Smooth muscle cell (in vitro differentiated cells): ENCODE measurements at regions not wholly inside any gene's neighbourhood (a gene's known extent, or its start where the extent isn't known, plus 50 kb on each side); places are given as distances from the start of the nearest gene placed in this dataset.

ENCODE experiments used
- DNase-seq: peaks from one replicate; lab custom pipeline; 2025; ENCODE audit not compliant: unreplicated experiment; lab: John Stamatoyannopoulos, UW
- H2AFZ ChIP-seq: fragments of 200-600 bp; sonication (generic); 2 replicates; pipeline ENCODE4 v1.6.0; 2016; ENCODE audit warnings: antibody characterized with exemption, low read depth, mild to moderate bottlenecking
- H3F3A ChIP-seq: fragments of 200-600 bp; sonication (generic); 2 replicates; pipeline ENCODE4 v1.6.0; 2017; ENCODE audit warnings: antibody characterized with exemption, low read depth
- H3K27ac ChIP-seq: fragments of 200-600 bp; sonication (generic); 2 replicates; pipeline ENCODE4 v1.5.1; 2016; ENCODE audit warnings: low read depth, mild to moderate bottlenecking
- H3K27me3 ChIP-seq: fragments of 200-600 bp; sonication (generic); 2 replicates; pipeline ENCODE4 v1.6.1; 2016; ENCODE audit warnings: low read depth, mild to moderate bottlenecking
- H3K36me3 ChIP-seq: fragments of 200-600 bp; sonication (generic); 2 replicates; pipeline ENCODE4 v1.5.1; 2016; ENCODE audit warnings: low read depth
- H3K4me1 ChIP-seq: fragments of 200-600 bp; sonication (generic); 2 replicates; pipeline ENCODE4 v1.5.1; 2016; ENCODE audit warnings: low read depth
- H3K4me2 ChIP-seq: fragments of 200-600 bp; sonication (generic); 2 replicates; pipeline ENCODE4 v1.6.0; 2016; ENCODE audit warnings: mild to moderate bottlenecking
- H3K4me3 ChIP-seq: fragments of 200-600 bp; sonication (generic); 2 replicates; pipeline ENCODE4 v1.5.1; 2016; ENCODE audit warnings: mild to moderate bottlenecking
- H3K79me2 ChIP-seq: fragments of 200-600 bp; sonication (generic); 2 replicates; pipeline ENCODE4 v1.6.0; 2016; ENCODE audit warnings: low read depth, mild to moderate bottlenecking
- H3K9ac ChIP-seq: fragments of 200-600 bp; sonication (generic); 2 replicates; pipeline ENCODE4 v1.6.0; 2016; ENCODE audit warnings: low read depth
- H3K9me3 ChIP-seq: fragments of 200-600 bp; sonication (generic); replicated peaks from 2 replicates; pipeline ENCODE4 v1.5.1; 2016; ENCODE audit warnings: low read depth
- H4K20me1 ChIP-seq: fragments of 200-600 bp; sonication (generic); 2 replicates; pipeline ENCODE4 v1.6.0; 2016; ENCODE audit warnings: low read depth
- CTCF ChIP-seq: fragments of 200-600 bp; sonication (generic); IDR thresholded peaks from 2 replicates; pipeline ENCODE4 v1.5.1; 2017; ENCODE audit warnings: borderline replicate concordance, mild to moderate bottlenecking, antibody characterized with exemption; ENCODE audit not compliant: insufficient read depth, poor library complexity, severe bottlenecking
- WGBS: methylation state at CpG from one replicate; pipeline ENCODE4 v1.1.7; 2016; ENCODE audit warnings: low lambda C conversion rate; 5-methylcytosine and 5-hydroxymethylcytosine counted together

- Histone ChIP-seq H4K20me1 (no peaks in the 10 kb centered on the region), H2AFZ (no peak overlapping the region), H3K4me3 (no peak overlapping the region), H3K4me2 (no peak overlapping the region), H3K36me3 (no peaks in the 10 kb centered on the region), H3F3A (no peaks in the 10 kb centered on the region), H3K79me2 (no peaks in the 10 kb centered on the region), H3K9ac (no peak overlapping the region), H3K27ac (no peak overlapping the region), H3K4me1 (no peaks in the 10 kb centered on the region), H3K27me3 (no peaks in the 10 kb centered on the region), H3K9me3 (no peaks in the 10 kb centered on the region)
- TF ChIP-seq CTCF: no peak
- WGBS: 94% methylated on average over 6 of the region's 6 CpGs
- DNase-seq: no peak
Measured at GRCh38 chr2:66127656-66128055, 307.3 kb upstream of the MEIS1 start.

GRCh38 chr2:66127061-66127460, 307.9 kb upstream of the MEIS1 start:
- no peaks in the 10 kb centered on the region for H3K27me3 ChIP-seq
- no peaks in the 10 kb centered on the region for H3K9me3 ChIP-seq
- no peaks in the 10 kb centered on the region for H3K4me1 ChIP-seq
- no peak for DNase-seq
- no peak overlapping the region for H3K4me2 ChIP-seq
- H3K79me2 ChIP-seq: no peaks in the 10 kb centered on the region
- H3K4me3 ChIP-seq: no peak overlapping the region
- no peak overlapping the region for H3K27ac ChIP-seq
- no peak for TF ChIP-seq CTCF
- H3K9ac ChIP-seq: no peak overlapping the region
- H4K20me1 ChIP-seq: no peaks in the 10 kb centered on the region
- H2AFZ ChIP-seq: no peak overlapping the region
- H3K36me3 ChIP-seq: no peaks in the 10 kb centered on the region
- 81% methylated on average over 5 of the region's 5 CpGs for WGBS
- H3F3A ChIP-seq: no peaks in the 10 kb centered on the region

GRCh38 chr2:66125951-66126350, 309.0 kb upstream of the MEIS1 start:
- H3K36me3 ChIP-seq: no peaks in the 10 kb centered on the region
- no peak overlapping the region for H3K27ac ChIP-seq
- no peak overlapping the region for H3K4me3 ChIP-seq
- no peak overlapping the region for H3K4me2 ChIP-seq
- no peaks in the 10 kb centered on the region for H3K27me3 ChIP-seq
- no peaks in the 10 kb centered on the region for H3K9me3 ChIP-seq
- no peak for DNase-seq
- no peaks in the 10 kb centered on the region for H4K20me1 ChIP-seq
- no peak for TF ChIP-seq CTCF
- H3K4me1 ChIP-seq: no peaks in the 10 kb centered on the region
- no peaks in the 10 kb centered on the region for H3K79me2 ChIP-seq
- no peak overlapping the region for H2AFZ ChIP-seq
- H3F3A ChIP-seq: no peaks in the 10 kb centered on the region
- no peak overlapping the region for H3K9ac ChIP-seq
- WGBS: 86% methylated on average over 5 of the region's 5 CpGs

- Histone ChIP-seq H3K9me3 (no peaks in the 10 kb centered on the region), H3K27ac (no peak overlapping the region), H3K36me3 (no peaks in the 10 kb centered on the region), H3K79me2 (no peaks in the 10 kb centered on the region), H4K20me1 (no peaks in the 10 kb centered on the region), H3K4me2 (no peak overlapping the region), H3K27me3 (no peaks in the 10 kb centered on the region), H3K4me1 (no peaks in the 10 kb centered on the region), H3K4me3 (no peak overlapping the region), H3F3A (no peaks in the 10 kb centered on the region), H2AFZ (no peak overlapping the region), H3K9ac (no peak overlapping the region)
- no peak for DNase-seq
- 52% methylated on average over 2 of the region's 2 CpGs for WGBS
- no peak for TF ChIP-seq CTCF
Measured at GRCh38 chr2:66122516-66122915, 312.4 kb upstream of the MEIS1 start.
